ENCODE measurements at regions not wholly inside any gene's neighbourhood (a gene's known extent, or its start where the extent isn't known, plus 50 kb on each side); places are given as distances from the start of the nearest gene placed in this dataset.
"Not testable (repeated sequence)": the region's sequence is repeated elsewhere in the genome, so short reads cannot be mapped to it uniquely, and the experiment has no call there.

DNA sequence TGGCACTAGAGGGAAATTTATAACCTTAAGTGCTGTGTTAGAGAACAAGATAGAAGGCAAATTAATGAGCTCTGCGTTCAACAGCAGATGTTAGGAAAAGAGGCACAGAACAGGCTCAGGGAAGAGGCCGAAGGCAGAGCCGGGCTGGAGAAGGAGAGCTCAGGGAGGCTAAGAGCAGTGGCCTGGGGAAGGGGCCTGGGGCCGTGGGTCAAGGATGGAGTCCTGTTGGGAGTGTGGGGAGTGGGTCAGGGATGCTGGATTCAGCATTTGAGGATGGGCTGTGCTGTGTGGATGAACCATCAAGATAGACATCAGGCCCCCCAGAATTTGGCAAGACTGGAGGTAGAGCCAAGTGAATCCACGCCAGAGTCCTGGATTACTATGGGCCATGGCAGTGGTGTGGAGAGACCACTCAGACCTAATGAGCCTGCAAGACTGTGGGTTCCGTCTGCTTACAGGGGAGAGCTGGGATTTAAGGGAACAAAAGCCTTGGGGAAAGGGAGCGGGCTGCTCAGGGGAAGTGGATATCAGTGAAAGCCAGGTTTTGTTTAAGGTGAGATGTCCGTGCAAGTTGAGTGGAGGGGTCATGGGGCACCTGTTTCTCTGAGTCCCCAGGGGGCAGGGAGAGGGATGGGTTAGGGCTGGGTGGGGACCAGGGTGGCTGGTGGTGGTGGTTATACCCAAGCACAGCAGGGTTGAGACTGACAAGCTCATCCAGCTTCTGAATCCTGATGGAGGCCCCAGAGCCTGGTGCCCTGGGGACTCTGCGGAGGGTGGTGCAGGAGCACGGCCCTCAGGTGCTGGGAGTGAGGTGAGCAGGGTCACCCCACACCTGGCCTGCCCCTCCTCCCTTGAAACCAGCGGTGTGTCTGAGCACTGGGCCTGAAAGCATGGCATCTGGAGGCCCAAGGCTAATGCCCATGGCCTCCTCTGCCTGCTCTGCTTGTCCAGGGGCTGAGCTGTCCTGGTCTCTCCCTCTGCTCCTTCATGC lies 101.7 kb downstream of the BMS1 start:
- Histone ChIP-seq H3K9ac (ENCODE audit: low read depth in 1 of 2, low read length in 2 of 2) (no peak overlapping the region), H3K27me3 (ENCODE audit: control insufficient read depth in 2 of 2, insufficient read depth in 2 of 2, low read length in 2 of 2) (no peaks in the 10 kb centered on the region), H3K4me3 (ENCODE audit: low read length in 2 of 2) (no peak overlapping the region), H3K36me3 (ENCODE audit: control insufficient read depth in 2 of 2, insufficient read depth in 2 of 2, low read length in 2 of 2) (no peaks in the 10 kb centered on the region), H3K4me1 (ENCODE audit: control insufficient read depth in 2 of 2, insufficient read depth in 2 of 2, low read length in 2 of 2) (no peaks in the 10 kb centered on the region), H3K9me3 (ENCODE audit: control insufficient read depth in 2 of 2, low read length in 2 of 2) (peaks cover 0 to 2% of the 10 kb centered on the region in 2 donors), H3K27ac (ENCODE audit: low read depth in 2 of 2, low read length in 2 of 2) (no peak overlapping the region)

DNA sequence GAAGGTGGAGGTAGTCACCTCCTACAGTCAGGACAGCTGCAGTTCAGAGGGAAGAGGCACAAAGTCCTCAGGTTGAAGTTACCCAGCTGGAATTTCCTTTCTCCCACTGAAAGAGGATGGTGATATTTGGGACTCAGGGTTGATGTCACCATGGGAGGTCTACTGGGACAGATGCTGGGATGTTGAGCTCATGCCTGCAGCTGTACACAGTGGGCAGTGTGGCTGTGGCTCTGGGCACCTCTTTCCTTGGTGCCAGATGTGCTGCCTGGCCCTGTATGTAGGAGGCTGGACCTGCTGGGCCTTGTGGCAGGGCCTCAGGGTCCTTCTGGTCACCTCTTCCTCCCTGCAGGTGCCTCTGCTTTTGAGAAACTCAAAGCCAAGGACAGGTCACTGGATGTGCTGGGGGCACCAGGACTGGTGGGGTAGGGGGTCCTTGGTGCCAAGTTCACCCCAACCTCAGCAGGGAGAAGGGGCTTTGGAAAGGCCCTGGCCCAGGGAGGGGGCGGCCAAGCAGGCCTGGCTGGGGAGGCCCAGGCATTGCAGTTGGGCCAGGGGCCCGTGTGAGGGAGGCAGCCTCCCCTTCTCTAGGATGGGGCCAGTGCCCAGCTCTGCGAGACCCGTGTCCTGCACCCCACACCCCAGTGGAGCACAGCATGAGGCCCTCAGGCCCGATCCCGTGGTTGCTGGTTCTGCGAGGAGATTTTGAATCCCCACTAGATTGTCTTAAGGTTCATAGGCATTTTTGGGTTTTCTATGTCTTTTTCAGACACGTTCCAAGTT lies 103.1 kb downstream of the BMS1 start:
- Histone ChIP-seq H3K9ac (ENCODE audit: low read depth in 1 of 2, low read length in 2 of 2) (no peak overlapping the region), H3K4me1 (ENCODE audit: control insufficient read depth in 2 of 2, insufficient read depth in 2 of 2, low read length in 2 of 2) (no peaks in the 10 kb centered on the region), H3K27me3 (ENCODE audit: control insufficient read depth in 2 of 2, insufficient read depth in 2 of 2, low read length in 2 of 2) (no peaks in the 10 kb centered on the region), H3K4me3 (ENCODE audit: low read length in 2 of 2) (no peak overlapping the region), H3K9me3 (ENCODE audit: control insufficient read depth in 2 of 2, low read length in 2 of 2) (peaks cover 0 to 2% of the 10 kb centered on the region in 2 donors), H3K27ac (ENCODE audit: low read depth in 2 of 2, low read length in 2 of 2) (no peak overlapping the region), H3K36me3 (ENCODE audit: control insufficient read depth in 2 of 2, insufficient read depth in 2 of 2, low read length in 2 of 2) (no peaks in the 10 kb centered on the region)

- no peak overlapping the region for H3K27ac ChIP-seq (ENCODE audit: low read depth in 2 of 2, low read length in 2 of 2)
- no peak overlapping the region for H3K9ac ChIP-seq (ENCODE audit: low read depth in 1 of 2, low read length in 2 of 2)
- H3K27me3 ChIP-seq (ENCODE audit: control insufficient read depth in 2 of 2, insufficient read depth in 2 of 2, low read length in 2 of 2), result no peaks in the 10 kb centered on the region
- H3K4me1 ChIP-seq (ENCODE audit: control insufficient read depth in 2 of 2, insufficient read depth in 2 of 2, low read length in 2 of 2), result no peaks in the 10 kb centered on the region
- no peaks in the 10 kb centered on the region for H3K9me3 ChIP-seq (ENCODE audit: control insufficient read depth in 2 of 2, low read length in 2 of 2)
- no peak overlapping the region for H3K4me3 ChIP-seq (ENCODE audit: low read length in 2 of 2)
- no peaks in the 10 kb centered on the region for H3K36me3 ChIP-seq (ENCODE audit: control insufficient read depth in 2 of 2, insufficient read depth in 2 of 2, low read length in 2 of 2)
Measured at GRCh38 chr10:42887734-42888503, 105.3 kb downstream of the BMS1 start.

DNA sequence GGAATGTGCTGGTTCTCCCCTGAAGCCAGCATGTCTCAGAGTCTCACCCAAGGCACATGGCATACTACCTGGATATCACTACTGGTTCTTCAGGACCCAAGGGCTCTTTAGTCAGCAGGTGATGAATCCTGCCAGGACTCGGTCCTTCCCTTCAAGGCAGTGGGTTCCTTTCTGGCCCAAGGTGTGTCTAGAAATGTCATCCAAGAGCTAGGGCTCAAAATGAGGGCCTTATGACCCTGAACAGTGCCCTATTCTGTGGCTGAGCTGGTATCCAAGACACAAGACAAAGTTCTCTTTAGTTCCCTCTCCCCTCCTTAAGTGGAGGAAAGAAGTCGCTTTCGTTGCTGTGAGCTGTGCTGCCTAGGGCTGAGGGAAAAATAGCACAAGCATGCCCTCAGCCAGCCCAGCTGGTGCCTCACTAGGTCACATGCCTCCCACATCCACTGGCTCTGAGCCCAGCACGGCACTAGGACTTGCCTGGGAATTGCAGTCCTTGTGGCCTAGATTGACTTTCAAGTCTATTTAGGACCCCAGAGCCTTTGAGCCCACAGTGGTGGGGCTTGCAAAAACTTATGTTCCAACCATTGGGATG lies 106.0 kb downstream of the BMS1 start:
- Histone ChIP-seq H3K4me1 (ENCODE audit: control insufficient read depth in 2 of 2, insufficient read depth in 2 of 2, low read length in 2 of 2) (no peaks in the 10 kb centered on the region), H3K27ac (ENCODE audit: low read depth in 2 of 2, low read length in 2 of 2) (no peak overlapping the region), H3K4me3 (ENCODE audit: low read length in 2 of 2) (no peak overlapping the region), H3K9me3 (ENCODE audit: control insufficient read depth in 2 of 2, low read length in 2 of 2) (no peaks in the 10 kb centered on the region), H3K27me3 (ENCODE audit: control insufficient read depth in 2 of 2, insufficient read depth in 2 of 2, low read length in 2 of 2) (no peaks in the 10 kb centered on the region), H3K36me3 (ENCODE audit: control insufficient read depth in 2 of 2, insufficient read depth in 2 of 2, low read length in 2 of 2) (no peaks in the 10 kb centered on the region), H3K9ac (ENCODE audit: low read depth in 1 of 2, low read length in 2 of 2) (no peak overlapping the region)

GRCh38 chr10:42896735-42897134 lies 114.1 kb downstream of the BMS1 start:
- H3K27ac ChIP-seq (ENCODE audit: low read depth in 2 of 2, low read length in 2 of 2), result no peak overlapping the region
- H3K4me1 ChIP-seq (ENCODE audit: control insufficient read depth in 2 of 2, insufficient read depth in 2 of 2, low read length in 2 of 2), result no peaks in the 10 kb centered on the region
- no peak overlapping the region for H3K9ac ChIP-seq (ENCODE audit: low read depth in 1 of 2, low read length in 2 of 2)
- no peaks in the 10 kb centered on the region for H3K9me3 ChIP-seq (ENCODE audit: control insufficient read depth in 2 of 2, low read length in 2 of 2)
- H3K36me3 ChIP-seq (ENCODE audit: control insufficient read depth in 2 of 2, insufficient read depth in 2 of 2, low read length in 2 of 2), result no peaks in the 10 kb centered on the region
- H3K4me3 ChIP-seq (ENCODE audit: low read length in 2 of 2), result no peak overlapping the region
- no peaks in the 10 kb centered on the region for H3K27me3 ChIP-seq (ENCODE audit: control insufficient read depth in 2 of 2, insufficient read depth in 2 of 2, low read length in 2 of 2)

DNA sequence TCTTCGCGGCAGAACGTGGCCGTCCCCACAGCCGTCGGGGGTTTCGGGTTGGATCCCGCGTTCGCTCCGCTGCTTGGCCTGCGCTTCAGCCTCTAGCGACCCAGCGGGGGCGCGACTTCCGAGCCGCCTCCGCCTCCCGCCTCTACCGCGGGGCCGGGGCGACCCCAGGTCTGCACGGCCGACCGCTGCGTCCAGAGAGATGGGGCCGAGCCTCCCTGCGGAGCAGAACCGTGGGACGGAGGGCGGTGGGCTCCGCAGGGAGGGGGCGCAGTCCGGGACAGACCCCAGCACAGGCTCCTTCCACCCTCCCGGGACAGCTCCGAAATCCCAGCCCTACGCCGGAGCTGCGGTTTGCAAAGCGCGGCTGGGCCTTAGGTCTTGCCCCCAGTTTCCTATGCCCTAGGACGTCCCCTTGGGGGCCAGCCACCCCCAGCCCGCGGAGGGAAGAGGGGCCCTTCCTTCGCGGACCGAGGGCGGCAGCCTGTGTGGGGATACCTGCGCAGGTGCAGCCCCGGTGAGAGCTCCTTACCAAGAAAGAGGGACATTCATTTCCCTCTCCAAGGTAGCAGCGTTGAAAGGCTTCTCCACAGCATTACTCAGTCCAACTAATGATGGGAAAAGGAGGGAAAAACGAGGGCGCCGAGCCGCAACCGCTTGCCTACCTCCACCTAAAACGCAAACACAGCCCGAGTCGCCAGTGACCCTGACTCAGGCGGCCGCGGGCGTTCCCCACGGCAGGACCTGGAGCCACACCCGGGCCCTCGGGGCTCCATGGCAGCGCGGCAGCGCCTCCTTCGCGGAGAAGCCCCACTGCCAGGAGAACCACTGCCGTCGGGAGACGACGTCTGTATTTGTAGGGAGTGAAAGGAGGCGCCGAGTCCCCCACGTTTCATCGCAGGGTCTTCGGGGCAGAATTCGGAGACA lies 115.7 kb downstream of the BMS1 start:
- no peak overlapping the region for H3K4me3 ChIP-seq (ENCODE audit: low read length in 2 of 2)
- H3K4me1 ChIP-seq (ENCODE audit: control insufficient read depth in 2 of 2, insufficient read depth in 2 of 2, low read length in 2 of 2), result no peaks in the 10 kb centered on the region
- peaks cover 0 to 3% of the 10 kb centered on the region in 2 donors for H3K9me3 ChIP-seq (ENCODE audit: control insufficient read depth in 2 of 2, low read length in 2 of 2)
- no peaks in the 10 kb centered on the region for H3K27me3 ChIP-seq (ENCODE audit: control insufficient read depth in 2 of 2, insufficient read depth in 2 of 2, low read length in 2 of 2)
- H3K27ac ChIP-seq (ENCODE audit: low read depth in 2 of 2, low read length in 2 of 2), result no peak overlapping the region
- H3K36me3 ChIP-seq (ENCODE audit: control insufficient read depth in 2 of 2, insufficient read depth in 2 of 2, low read length in 2 of 2), result no peaks in the 10 kb centered on the region
- H3K9ac ChIP-seq (ENCODE audit: low read depth in 1 of 2, low read length in 2 of 2), result no peak overlapping the region

- Histone ChIP-seq H3K27me3 (ENCODE audit: control insufficient read depth in 2 of 2, insufficient read depth in 2 of 2, low read length in 2 of 2) (no peaks in the 10 kb centered on the region), H3K9ac (ENCODE audit: low read depth in 1 of 2, low read length in 2 of 2) (no peak overlapping the region), H3K36me3 (ENCODE audit: control insufficient read depth in 2 of 2, insufficient read depth in 2 of 2, low read length in 2 of 2) (no peaks in the 10 kb centered on the region), H3K27ac (ENCODE audit: low read depth in 2 of 2, low read length in 2 of 2) (no peak overlapping the region), H3K4me1 (ENCODE audit: control insufficient read depth in 2 of 2, insufficient read depth in 2 of 2, low read length in 2 of 2) (no peaks in the 10 kb centered on the region), H3K4me3 (ENCODE audit: low read length in 2 of 2) (no peak overlapping the region), H3K9me3 (ENCODE audit: control insufficient read depth in 2 of 2, low read length in 2 of 2) (peaks cover 0 to 3% of the 10 kb centered on the region in 2 donors)
Measured at GRCh38 chr10:42899036-42899435, 116.4 kb downstream of the BMS1 start.

- not testable (repeated sequence) for H3K27me3 ChIP-seq (ENCODE audit: control insufficient read depth in 2 of 2, insufficient read depth in 2 of 2, low read length in 2 of 2); H3K4me3 ChIP-seq (ENCODE audit: low read length in 2 of 2); H3K36me3 ChIP-seq (ENCODE audit: control insufficient read depth in 2 of 2, insufficient read depth in 2 of 2, low read length in 2 of 2); H3K9ac ChIP-seq (ENCODE audit: low read depth in 1 of 2, low read length in 2 of 2); H3K9me3 ChIP-seq (ENCODE audit: control insufficient read depth in 2 of 2, low read length in 2 of 2); H3K27ac ChIP-seq (ENCODE audit: low read depth in 2 of 2, low read length in 2 of 2); H3K4me1 ChIP-seq (ENCODE audit: control insufficient read depth in 2 of 2, insufficient read depth in 2 of 2, low read length in 2 of 2)
Measured at GRCh38 chr10:42900346-42900745, 117.8 kb downstream of the BMS1 start.

DNA sequence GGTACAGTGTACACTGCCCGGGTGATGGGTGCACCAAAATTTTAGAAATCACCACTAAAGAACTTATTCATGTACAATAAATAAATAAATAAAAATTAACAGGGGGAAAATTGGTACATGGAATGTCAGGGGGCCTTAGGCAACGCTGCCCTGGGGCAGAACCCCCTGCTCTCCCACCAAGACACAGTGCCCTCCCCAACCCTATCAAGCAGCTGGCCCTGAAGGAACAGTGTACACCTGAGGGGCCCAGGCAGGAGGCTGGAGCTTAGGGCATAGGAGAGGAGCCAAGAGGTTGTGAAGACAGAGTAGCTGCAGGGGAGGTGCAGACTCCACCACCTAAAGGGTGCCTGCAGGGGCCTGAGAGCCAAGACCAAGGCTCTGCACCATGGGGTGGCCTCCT lies 128.8 kb downstream of the BMS1 start:
- Histone ChIP-seq H3K36me3 (ENCODE audit: control insufficient read depth in 2 of 2, insufficient read depth in 2 of 2, low read length in 2 of 2) (no peaks in the 10 kb centered on the region), H3K4me3 (ENCODE audit: low read length in 2 of 2) (no peak overlapping the region), H3K4me1 (ENCODE audit: control insufficient read depth in 2 of 2, insufficient read depth in 2 of 2, low read length in 2 of 2) (no peaks in the 10 kb centered on the region)

More for the DNA sequence above, 128.8 kb downstream of the BMS1 start:
- Histone ChIP-seq H3K27me3 (ENCODE audit: control insufficient read depth in 2 of 2, insufficient read depth in 2 of 2, low read length in 2 of 2) (no peaks in the 10 kb centered on the region), H3K9me3 (ENCODE audit: control insufficient read depth in 2 of 2, low read length in 2 of 2) (no peaks in the 10 kb centered on the region), H3K9ac (ENCODE audit: low read depth in 1 of 2, low read length in 2 of 2) (no peak overlapping the region), H3K27ac (ENCODE audit: low read depth in 2 of 2, low read length in 2 of 2) (no peak overlapping the region)
